ENCODE measurements at regions not wholly inside any gene's neighbourhood (a gene's known extent, or its start where the extent isn't known, plus 50 kb on each side); places are given as distances from the start of the nearest gene placed in this dataset.

DNA sequence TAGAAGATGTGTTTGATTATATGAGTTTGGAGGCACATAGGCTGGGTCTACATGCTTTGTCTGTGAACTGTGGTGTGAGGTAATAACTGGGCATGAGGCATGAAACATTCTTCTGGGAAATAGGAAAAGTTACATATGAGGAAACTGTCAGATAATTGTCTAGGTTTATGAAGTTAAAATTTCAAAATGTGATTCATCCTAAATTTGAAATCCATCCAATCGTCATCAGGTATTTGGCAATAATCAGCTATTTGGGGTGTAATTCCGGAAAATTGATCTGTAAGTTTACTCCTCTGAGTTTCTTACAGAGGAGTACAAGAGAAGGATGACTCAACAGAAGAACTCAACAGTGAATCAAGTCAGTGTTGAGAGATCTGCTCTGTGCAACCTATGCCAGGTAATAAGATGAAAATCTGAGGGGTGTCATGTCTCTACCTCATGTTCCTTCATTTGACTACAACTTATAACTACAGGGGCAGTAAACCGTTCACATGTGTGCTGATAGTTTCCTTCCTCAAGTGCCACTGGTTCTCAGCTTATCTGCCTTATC lies 1171.6 kb upstream of the CDH18 start:
- no peak for DNase-seq

- DNase-seq, result no peak
These were observed 1166.5 kb upstream of the CDH18 start for GRCh38 chr5:21154526-21154925.

DNA sequence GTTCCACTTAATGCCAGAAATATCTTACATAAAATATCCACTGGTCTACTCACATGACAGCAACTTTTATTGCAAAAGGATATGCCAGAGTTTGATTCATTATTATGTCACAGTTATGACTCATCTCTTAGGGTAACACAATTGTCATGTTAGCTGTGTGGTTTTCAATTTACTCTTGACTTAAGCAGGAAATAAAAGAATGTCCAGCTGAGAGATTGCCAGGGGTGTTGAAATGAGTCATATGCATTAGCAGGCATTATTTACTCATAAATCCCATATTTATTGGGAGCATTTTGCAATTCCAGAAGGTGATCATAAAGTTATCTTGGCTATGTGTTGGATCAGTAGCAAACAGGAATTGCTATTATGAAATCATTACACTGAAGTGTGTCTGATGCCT lies 1164.6 kb upstream of the CDH18 start:
- DNase-seq, result no peak

- no peak for DNase-seq
These were observed 1157.4 kb upstream of the CDH18 start for GRCh38 chr5:21145376-21145775.

DNA sequence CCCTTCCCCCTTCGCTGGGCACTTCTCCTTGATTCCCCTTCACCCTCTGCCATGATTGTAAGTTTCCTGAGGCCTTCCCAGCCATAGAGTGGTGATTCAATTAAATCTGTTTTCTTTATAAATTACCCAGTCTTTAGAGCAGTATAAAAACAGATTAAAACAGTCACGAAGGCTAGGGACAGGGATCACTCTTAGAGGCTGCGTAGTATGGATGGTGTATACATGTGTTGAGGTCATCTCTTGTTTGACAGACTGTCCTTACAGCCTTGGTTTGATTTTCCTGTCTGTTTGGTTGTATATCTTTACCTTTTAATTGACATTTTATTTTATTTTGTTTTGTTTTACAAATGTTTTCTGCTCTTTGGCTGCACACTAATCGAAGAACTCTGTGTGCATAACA lies 1155.7 kb upstream of the CDH18 start:
- no peak for DNase-seq

DNA sequence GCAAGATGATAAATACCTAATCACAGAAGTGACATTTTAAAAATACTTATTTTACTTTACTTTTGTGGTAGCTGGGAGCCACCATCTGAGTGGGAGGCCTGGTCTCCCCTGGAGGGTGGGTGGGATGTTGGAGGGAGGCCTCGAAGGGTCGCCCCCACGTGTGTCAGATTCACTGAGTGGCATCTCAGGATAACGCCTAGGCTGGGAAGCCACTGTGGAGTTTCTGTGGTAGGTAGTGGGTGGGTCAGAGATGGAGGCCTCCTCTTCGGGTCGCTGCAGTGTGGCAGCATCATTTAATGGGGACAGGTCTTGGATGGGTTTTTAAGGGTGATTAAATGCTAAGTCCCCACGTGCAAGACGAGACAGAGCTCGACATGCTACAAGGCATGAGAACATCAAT lies 1154.8 kb upstream of the CDH18 start:
- no peak for DNase-seq

DNA sequence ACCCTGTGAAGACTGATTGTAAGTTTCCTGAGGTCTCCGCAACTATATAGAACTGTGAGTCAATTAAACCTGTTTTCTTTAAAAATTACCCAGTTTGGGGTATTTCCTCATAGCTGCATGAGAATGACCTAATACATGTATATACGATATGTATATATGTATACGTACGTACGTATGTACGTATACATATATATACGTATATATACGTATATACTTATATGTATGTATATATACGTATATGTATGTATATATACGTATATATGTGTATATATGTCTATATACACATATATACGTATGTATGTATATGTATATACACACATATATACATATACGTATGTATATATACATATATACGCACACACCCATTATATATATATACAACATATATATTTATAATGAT lies 1153.0 kb upstream of the CDH18 start:
- DNase-seq, result no peak

DNA sequence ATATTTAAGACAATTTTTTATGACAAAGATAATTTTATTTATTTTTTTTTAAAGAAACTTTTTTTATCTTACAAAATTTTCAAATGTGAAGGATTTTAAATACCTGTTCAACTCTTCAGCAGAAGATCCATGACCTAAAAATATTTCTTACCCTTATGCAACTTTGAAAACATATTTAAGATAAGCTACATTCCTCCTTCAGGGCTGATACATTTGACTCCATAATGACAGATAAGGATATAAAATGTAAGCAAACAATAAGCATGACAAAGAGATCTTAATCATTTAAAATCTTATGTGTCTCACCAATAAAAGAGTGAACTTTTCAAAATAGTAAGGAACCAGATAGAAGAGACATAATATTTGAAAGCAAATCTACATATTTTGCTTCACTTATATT lies 1138.2 kb upstream of the CDH18 start:
- DNase-seq, result no peak

GRCh38 chr5:21125238-21125983 lies 1137.4 kb upstream of the CDH18 start:
- DNase-seq, result no peak

GRCh38 chr5:21121213-21121612 lies 1133.2 kb upstream of the CDH18 start:
- DNase-seq, result no peak

DNA sequence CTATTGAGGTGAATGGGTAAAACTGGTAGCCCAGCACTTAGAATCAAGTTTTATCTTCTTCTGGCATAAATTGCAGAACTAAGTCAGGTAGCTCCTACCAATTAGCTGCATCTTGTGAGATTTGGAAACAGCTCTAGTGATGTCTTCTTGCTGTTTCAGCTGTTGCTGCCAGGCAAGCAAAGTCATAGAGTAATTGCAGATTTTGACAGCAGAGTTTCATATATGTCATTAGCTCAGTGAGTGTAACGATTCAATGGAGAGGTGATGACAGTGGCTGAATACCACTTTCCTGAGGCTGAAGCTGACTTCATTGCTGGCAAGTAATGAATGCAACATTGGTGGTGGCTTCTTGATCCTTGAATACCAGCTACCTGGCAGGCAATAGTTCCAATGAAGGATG lies 1109.7 kb upstream of the CDH18 start:
- no peak for DNase-seq

- no peak for DNase-seq
These were observed 1106.6 kb upstream of the CDH18 start for GRCh38 chr5:21094619-21095018.

GRCh38 chr5:21087766-21088165 lies 1099.8 kb upstream of the CDH18 start:
- DNase-seq, result no peak

DNA sequence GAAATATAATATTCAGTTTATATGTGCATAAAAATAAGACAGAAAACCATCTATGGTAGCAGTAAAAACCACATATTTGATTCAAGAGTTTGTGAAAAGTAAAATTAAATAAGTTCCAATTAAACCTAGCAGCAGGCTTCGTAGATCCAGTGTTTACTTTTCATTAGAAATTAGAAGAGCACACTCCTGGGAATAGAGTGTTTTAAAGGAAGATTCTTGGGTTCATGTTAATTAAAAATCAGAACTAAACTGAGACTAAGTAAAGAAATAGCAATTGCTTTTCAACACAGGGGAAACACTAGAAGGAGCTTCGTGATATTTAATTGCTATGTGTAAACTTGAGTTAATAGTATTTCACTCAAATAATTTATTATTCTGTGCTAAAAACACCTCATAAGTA lies 1097.8 kb upstream of the CDH18 start:
- no peak for DNase-seq

DNA sequence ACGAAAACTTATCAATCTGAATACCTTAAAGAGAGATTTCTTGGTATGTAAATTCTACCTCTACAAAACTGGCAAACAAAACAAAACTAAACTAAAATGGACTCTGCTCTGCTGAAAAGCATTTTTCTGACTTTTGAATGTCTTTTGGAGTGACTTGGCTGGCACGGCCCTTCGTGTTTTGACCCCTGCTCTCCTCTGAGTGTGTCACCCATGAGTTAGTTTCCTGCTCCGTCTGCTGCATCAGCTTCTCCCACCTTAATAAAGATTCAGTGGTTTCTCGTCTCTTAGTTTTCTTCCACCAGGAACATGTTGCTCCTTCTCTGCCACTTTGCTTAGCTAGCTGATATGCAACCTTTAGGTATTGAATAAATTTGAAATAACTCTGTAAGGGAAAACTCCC lies 1084.0 kb upstream of the CDH18 start:
- DNase-seq, result no peak

GRCh38 chr5:21071421-21071820 lies 1083.4 kb upstream of the CDH18 start:
- no peak for DNase-seq

DNA sequence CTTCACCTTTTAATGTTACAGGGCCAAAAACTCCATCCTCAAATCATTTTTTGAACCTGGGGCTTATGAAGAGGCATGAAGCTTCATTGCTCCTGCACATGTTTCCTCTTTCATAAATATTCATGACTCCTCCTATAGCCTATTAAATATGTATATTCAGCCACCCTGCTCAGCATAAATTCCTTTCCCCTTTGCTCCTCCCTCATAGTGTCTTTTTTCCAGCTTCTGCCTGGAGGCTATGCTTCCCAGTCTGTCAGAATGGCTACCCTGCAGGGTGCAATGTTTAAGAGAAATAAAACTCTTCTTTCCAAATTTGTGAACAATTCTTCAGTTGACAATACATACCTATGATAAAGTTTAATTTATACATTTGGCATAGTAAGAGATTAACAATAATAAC lies 1082.9 kb upstream of the CDH18 start:
- no peak for DNase-seq

GRCh38 chr5:21067724-21068123 lies 1079.7 kb upstream of the CDH18 start:
- DNase-seq, result no peak

DNA sequence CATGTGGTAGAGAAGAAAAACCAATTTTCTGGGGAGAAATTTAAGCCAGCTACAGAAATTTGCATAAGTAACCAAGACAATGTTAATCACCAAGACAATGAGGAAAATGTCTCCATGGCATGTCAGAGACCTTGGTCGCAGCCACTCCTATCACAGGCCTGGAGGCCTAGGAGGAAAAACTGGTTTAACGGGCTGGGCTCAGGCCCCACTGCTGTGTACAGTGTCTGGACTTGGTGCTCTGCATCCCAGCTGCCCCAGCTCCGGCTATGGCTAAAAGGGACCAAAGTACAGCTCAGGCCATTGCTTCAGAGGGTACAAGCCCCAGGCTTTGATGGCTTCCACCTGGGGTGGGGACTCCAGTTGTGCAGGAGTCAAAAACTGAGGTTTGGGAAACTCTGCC lies 1075.1 kb upstream of the CDH18 start:
- no peak for DNase-seq

GRCh38 chr5:21058289-21058688 lies 1070.3 kb upstream of the CDH18 start:
- DNase-seq, result no peak

DNA sequence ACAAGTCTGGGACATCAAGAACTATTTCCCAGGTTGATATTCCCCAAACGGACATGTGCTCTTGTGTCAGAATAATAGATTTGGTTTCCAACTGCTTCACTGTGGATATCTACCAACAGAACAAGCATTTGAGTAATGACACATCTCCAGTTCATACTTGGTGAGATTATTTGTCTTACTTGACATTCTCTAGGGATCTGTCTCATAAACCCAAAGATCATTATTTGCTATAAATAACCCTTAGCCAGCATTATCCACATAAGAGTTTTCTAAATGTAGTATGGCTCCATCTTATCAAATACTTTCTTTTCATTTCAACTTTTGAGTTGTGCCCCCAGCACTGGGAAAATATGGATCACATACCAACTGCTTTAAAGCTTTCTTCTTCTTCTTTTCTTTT lies 1063.9 kb upstream of the CDH18 start:
- no peak for DNase-seq

GRCh38 chr5:21049901-21050300 lies 1061.9 kb upstream of the CDH18 start:
- no peak for DNase-seq

GRCh38 chr5:21030981-21031380 lies 1043.0 kb upstream of the CDH18 start:
- no peak for DNase-seq

GRCh38 chr5:21024966-21025365 lies 1037.0 kb upstream of the CDH18 start:
- no peak for DNase-seq

DNA sequence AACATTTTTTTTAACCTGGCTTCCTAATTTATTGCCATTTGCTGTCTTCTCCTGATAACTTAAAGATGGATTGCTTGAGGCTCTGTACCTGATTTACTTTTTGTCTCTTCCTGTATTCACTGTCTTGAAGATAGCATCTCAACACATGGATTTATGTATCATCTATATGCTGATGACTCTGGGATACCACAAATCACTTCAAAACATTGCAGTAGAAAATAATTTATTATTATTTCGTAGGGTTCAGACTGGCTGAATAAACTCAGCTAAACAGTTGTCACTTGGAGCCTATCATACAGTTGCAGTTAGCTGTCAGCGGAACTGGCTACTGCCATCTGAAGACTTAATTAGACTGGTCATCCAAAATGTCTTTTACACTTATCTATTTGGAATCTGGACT lies 1025.2 kb upstream of the CDH18 start:
- DNase-seq, result no peak
